ENCODE measurements at regions not wholly inside any gene's neighbourhood (a gene's known extent, or its start where the extent isn't known, plus 50 kb on each side); places are given as distances from the start of the nearest gene placed in this dataset.

GRCh38 chr10:128928231-128928836 is 538.7 kb upstream of the MGMT start:
- FAIRE-seq: no peak

GRCh38 chr10:128929131-128929530 is 537.9 kb upstream of the MGMT start:
- DNase-seq (ENCODE audit: insufficient read length, low spot score): no peak
- no peak for FAIRE-seq

More at GRCh38 chr10:128928231-128928836, 538.7 kb upstream of the MGMT start:
- DNase-seq (ENCODE audit: insufficient read length, low spot score): no peak

GRCh38 chr10:128929767-128930166 is 537.3 kb upstream of the MGMT start:
- no peak for DNase-seq (ENCODE audit: insufficient read length, low spot score)
- FAIRE-seq: no peak

GRCh38 chr10:128930515-128930914 is 536.5 kb upstream of the MGMT start:
- DNase-seq (ENCODE audit: insufficient read length, low spot score) (no peak), FAIRE-seq (no peak)

- DNase-seq (ENCODE audit: insufficient read length, low spot score): no peak
- no peak for FAIRE-seq
Observed at GRCh38 chr10:128932071-128932820, 534.8 kb upstream of the MGMT start.

GRCh38 chr10:128934492-128934891 is 532.5 kb upstream of the MGMT start:
- no peak for FAIRE-seq

GRCh38 chr10:128936392-128936791 is 530.6 kb upstream of the MGMT start:
- FAIRE-seq (no peak), DNase-seq (ENCODE audit: insufficient read length, low spot score) (no peak)

More at GRCh38 chr10:128934492-128934891, 532.5 kb upstream of the MGMT start:
- DNase-seq (ENCODE audit: insufficient read length, low spot score): no peak

GRCh38 chr10:128938558-128938957 is 528.5 kb upstream of the MGMT start:
- DNase-seq (ENCODE audit: insufficient read length, low spot score) (no peak), FAIRE-seq (no peak)

- no peak for DNase-seq (ENCODE audit: insufficient read length, low spot score)
- FAIRE-seq: no peak
Observed at GRCh38 chr10:128940081-128940480, 527.0 kb upstream of the MGMT start.

GRCh38 chr10:128943111-128943510 is 523.9 kb upstream of the MGMT start:
- no peak for FAIRE-seq
- DNase-seq (ENCODE audit: insufficient read length, low spot score): no peak

GRCh38 chr10:128945398-128945797 is 521.6 kb upstream of the MGMT start:
- no peak for DNase-seq (ENCODE audit: insufficient read length, low spot score)
- FAIRE-seq: no peak

GRCh38 chr10:128950159-128950915 is 516.7 kb upstream of the MGMT start:
- no peak for DNase-seq (ENCODE audit: insufficient read length, low spot score)

GRCh38 chr10:128950916-128951275 is 516.1 kb upstream of the MGMT start:
- no peak for DNase-seq (ENCODE audit: insufficient read length, low spot score)

More at GRCh38 chr10:128950159-128950915, 516.7 kb upstream of the MGMT start:
- FAIRE-seq: no peak

GRCh38 chr10:128952856-128953255 is 514.2 kb upstream of the MGMT start:
- FAIRE-seq (no peak), DNase-seq (ENCODE audit: insufficient read length, low spot score) (no peak)

More at GRCh38 chr10:128950916-128951275, 516.1 kb upstream of the MGMT start:
- FAIRE-seq: no peak

- no peak for FAIRE-seq
- no peak for DNase-seq (ENCODE audit: insufficient read length, low spot score)
Observed at GRCh38 chr10:128956149-128956548, 510.9 kb upstream of the MGMT start.

GRCh38 chr10:128957221-128957620 is 509.8 kb upstream of the MGMT start:
- DNase-seq (ENCODE audit: insufficient read length, low spot score) (no peak), FAIRE-seq (no peak)

GRCh38 chr10:128958834-128959690 is 508.0 kb upstream of the MGMT start:
- FAIRE-seq: no peak
- no peak for DNase-seq (ENCODE audit: insufficient read length, low spot score)

GRCh38 chr10:128959746-128960145 is 507.3 kb upstream of the MGMT start:
- DNase-seq (ENCODE audit: insufficient read length, low spot score) (no peak), FAIRE-seq (no peak)

GRCh38 chr10:128960517-128960916 is 506.5 kb upstream of the MGMT start:
- FAIRE-seq (no peak), DNase-seq (ENCODE audit: insufficient read length, low spot score) (no peak)

- no peak for DNase-seq (ENCODE audit: insufficient read length, low spot score)
- FAIRE-seq: no peak
Observed at GRCh38 chr10:128962182-128962581, 504.9 kb upstream of the MGMT start.
